GM18867 (cell line): ENCODE measurements at regions not wholly inside any gene's neighbourhood (a gene's known extent, or its start where the extent isn't known, plus 50 kb on each side); places are given as distances from the start of the nearest gene placed in this dataset.

Source experiments
- ATAC-seq: cut with Tn5 transposase; IDR thresholded peaks from one replicate; pipeline ENCODE4 v1.9.1; 2021; ENCODE audit warnings: mild to moderate bottlenecking, moderate library complexity; ENCODE audit not compliant: unreplicated experiment

- ATAC-seq, result no peak
These were observed 78.9 kb upstream of the SCN7A start for GRCh38 chr2:166572937-166573336.

- ATAC-seq, result no peak
These were observed 74.4 kb upstream of the SCN7A start for GRCh38 chr2:166568409-166568808.

- ATAC-seq, result no peak
These were observed 71.5 kb upstream of the SCN7A start for GRCh38 chr2:166565501-166565900.

- no peak for ATAC-seq
These were observed 69.8 kb upstream of the SCN7A start for GRCh38 chr2:166563894-166564293.

- ATAC-seq, result no peak
These were observed 66.0 kb upstream of the SCN7A start for GRCh38 chr2:166560022-166560421.

- no peak for ATAC-seq
These were observed 56.9 kb upstream of the SCN7A start for GRCh38 chr2:166550923-166551322.

GRCh38 chr2:166545473-166545872 is 51.4 kb upstream of the SCN7A start:
- no peak for ATAC-seq
